EL (cell line): ENCODE measurements at regions not wholly inside any gene's neighbourhood (a gene's known extent, or its start where the extent isn't known, plus 50 kb on each side); places are given as distances from the start of the nearest gene placed in this dataset.
"Not testable (repeated sequence)": the region's sequence is repeated elsewhere in the genome, so short reads cannot be mapped to it uniquely, and the experiment has no call there.

Experiments used
- DNase-seq: peaks from one replicate; pipeline ENCODE4 v3.0.0-alpha.2; 2016

- DNase-seq = no peak
These were observed 70.0 kb downstream of the MZT1 start for GRCh38 chr13:72657379-72657778.

- no peak for DNase-seq
These were observed 71.1 kb downstream of the MZT1 start for GRCh38 chr13:72656357-72656756.

GRCh38 chr13:72653506-72653905 is 73.9 kb downstream of the MZT1 start:
- no peak for DNase-seq

- no peak for DNase-seq
These were observed 74.7 kb downstream of the MZT1 start for GRCh38 chr13:72652681-72653080.

GRCh38 chr13:72651144-72651543 is 76.3 kb downstream of the MZT1 start:
- DNase-seq = no peak

GRCh38 chr13:72650051-72650700 is 77.3 kb downstream of the MZT1 start:
- DNase-seq = no peak

- no peak for DNase-seq
These were observed 78.8 kb downstream of the MZT1 start for GRCh38 chr13:72648513-72649065.

- no peak for DNase-seq
These were observed 80.0 kb downstream of the MZT1 start for GRCh38 chr13:72647422-72647821.

GRCh38 chr13:72645521-72645920 is 81.9 kb downstream of the MZT1 start:
- no peak for DNase-seq

GRCh38 chr13:72643311-72643989 is 84.0 kb downstream of the MZT1 start:
- DNase-seq = peak; percentile 45

GRCh38 chr13:72639377-72639776 is 88.1 kb downstream of the MZT1 start:
- DNase-seq = no peak

GRCh38 chr13:72638059-72638815 is 89.2 kb downstream of the MZT1 start:
- DNase-seq = no peak

- DNase-seq = no peak
These were observed 89.9 kb downstream of the MZT1 start for GRCh38 chr13:72637561-72637960.

- DNase-seq = no peak
These were observed 92.6 kb downstream of the MZT1 start for GRCh38 chr13:72634859-72635258.

GRCh38 chr13:72622546-72622945 is 104.9 kb downstream of the MZT1 start:
- DNase-seq = no peak

GRCh38 chr13:72620874-72621273 is 106.6 kb downstream of the MZT1 start:
- no peak for DNase-seq

GRCh38 chr13:72617951-72618350 is 109.5 kb downstream of the MZT1 start:
- no peak for DNase-seq

- no peak for DNase-seq
These were observed 110.2 kb downstream of the MZT1 start for GRCh38 chr13:72617186-72617585.

- DNase-seq = not testable (repeated sequence)
These were observed 117.1 kb downstream of the MZT1 start for GRCh38 chr13:72610251-72610891.

- no peak for DNase-seq
These were observed 128.2 kb downstream of the MZT1 start for GRCh38 chr13:72599178-72599743.

GRCh38 chr13:72590091-72590740 is 137.2 kb downstream of the MZT1 start:
- no peak for DNase-seq

- DNase-seq = no peak
These were observed 140.9 kb downstream of the MZT1 start for GRCh38 chr13:72586518-72586917.
